DOHH2 (cell line): ENCODE measurements at regions not wholly inside any gene's neighbourhood (a gene's known extent, or its start where the extent isn't known, plus 50 kb on each side); places are given as distances from the start of the nearest gene placed in this dataset.

ENCODE experiments used
- H3F3A ChIP-seq: fragments of 200-600 bp; sonication (generic), shearing (Covaris generic); 2 replicates; pipeline ENCODE4 v1.6.0; 2016; ENCODE audit warnings: antibody characterized with exemption, mild to moderate bottlenecking; ENCODE audit not compliant: control insufficient read depth, insufficient read depth
- H3K27ac ChIP-seq: fragments of 200-600 bp; sonication (generic); 2 replicates; pipeline ENCODE4 v1.5.1; 2014; ENCODE audit warnings: low read depth, mild to moderate bottlenecking, low read length, moderate library complexity
- H3K27me3 ChIP-seq: fragments of 200-600 bp; sonication (generic); 2 replicates; pipeline ENCODE4 v1.6.1; 2014; ENCODE audit warnings: mild to moderate bottlenecking, low read length, mixed read lengths; ENCODE audit not compliant: control insufficient read depth
- H3K36me3 ChIP-seq: fragments of 200-600 bp; sonication (generic); 2 replicates; pipeline ENCODE4 v1.6.1; 2014; ENCODE audit warnings: mild to moderate bottlenecking, low read length, moderate library complexity, mixed read lengths; ENCODE audit not compliant: control insufficient read depth
- H3K4me1 ChIP-seq: fragments of 200-600 bp; sonication (generic); 2 replicates; pipeline ENCODE4 v1.6.1; 2014; ENCODE audit warnings: mild to moderate bottlenecking, low read length, mixed read lengths; ENCODE audit not compliant: control insufficient read depth
- H3K4me2 ChIP-seq: fragments of 200-600 bp; sonication (generic); 2 replicates; pipeline ENCODE4 v1.6.0; 2014; ENCODE audit warnings: mild to moderate bottlenecking, low read length, moderate library complexity
- H3K4me3 ChIP-seq: fragments of 200-600 bp; sonication (generic); 2 replicates; pipeline ENCODE4 v1.5.1; 2014; ENCODE audit warnings: mild to moderate bottlenecking, low read length, mixed read lengths
- H3K79me2 ChIP-seq: fragments of 200-600 bp; sonication (generic); 2 replicates; pipeline ENCODE4 v1.6.1; 2014; ENCODE audit warnings: mild to moderate bottlenecking, low read length, mixed read lengths; ENCODE audit not compliant: control insufficient read depth
- H3K9me2 ChIP-seq: fragments of 200-600 bp; sonication (generic); replicated peaks from 2 replicates; pipeline ENCODE4 v1.6.1; 2014; ENCODE audit warnings: mild to moderate bottlenecking, low read length, mixed read lengths; ENCODE audit not compliant: control insufficient read depth
- H3K9me3 ChIP-seq: fragments of 200-600 bp; sonication (generic); 2 replicates; pipeline ENCODE4 v1.6.1; 2014; ENCODE audit warnings: antibody characterized with exemption, low read length, mixed read lengths; ENCODE audit not compliant: control insufficient read depth, insufficient read depth
- H4K20me1 ChIP-seq: fragments of 200-600 bp; sonication (generic); 2 replicates; pipeline ENCODE4 v1.6.0; 2014; ENCODE audit warnings: low read depth, mild to moderate bottlenecking, antibody characterized with exemption, low read length, moderate library complexity; ENCODE audit not compliant: control insufficient read depth, insufficient read depth
- CTCF ChIP-seq: fragments of 200-600 bp; sonication (generic); IDR thresholded peaks from one replicate; pipeline ENCODE4 v1.5.1; 2014; ENCODE audit warnings: antibody characterized with exemption, mild to moderate bottlenecking, low read depth, low read length; ENCODE audit not compliant: poor library complexity, severe bottlenecking
- EZH2phosphoT487 ChIP-seq: fragments of 200-600 bp; sonication (generic); IDR thresholded peaks from 2 replicates; pipeline ENCODE4 v1.6.1; 2017; ENCODE audit warnings: borderline replicate concordance, mild to moderate bottlenecking, antibody characterized with exemption, low read length, moderate library complexity, mixed read lengths

GRCh38 chr11:31966846-31967245 is 124.0 kb upstream of the RCN1 start:
- no peak overlapping the region for H3K4me3 ChIP-seq
- no peaks in the 10 kb centered on the region for H4K20me1 ChIP-seq
- no peak for TF ChIP-seq EZH2phosphoT487
- TF ChIP-seq CTCF = no peak
- no peaks in the 10 kb centered on the region for H3K9me2 ChIP-seq
- H3F3A ChIP-seq = no peaks in the 10 kb centered on the region
- H3K79me2 ChIP-seq = no peaks in the 10 kb centered on the region
- H3K27me3 ChIP-seq = no peaks in the 10 kb centered on the region
- no peaks in the 10 kb centered on the region for H3K9me3 ChIP-seq
- no peaks in the 10 kb centered on the region for H3K4me1 ChIP-seq
- H3K36me3 ChIP-seq = no peaks in the 10 kb centered on the region
- H3K27ac ChIP-seq = no peak overlapping the region
- H3K4me2 ChIP-seq = no peak overlapping the region

GRCh38 chr11:31964181-31964580 is 126.7 kb upstream of the RCN1 start:
- Histone ChIP-seq H3K27me3 (no peaks in the 10 kb centered on the region), H3K27ac (no peak overlapping the region), H3F3A (no peaks in the 10 kb centered on the region), H3K9me3 (no peaks in the 10 kb centered on the region), H3K79me2 (no peaks in the 10 kb centered on the region), H3K4me2 (no peak overlapping the region), H3K4me3 (no peak overlapping the region), H3K4me1 (no peaks in the 10 kb centered on the region), H4K20me1 (no peaks in the 10 kb centered on the region), H3K36me3 (no peaks in the 10 kb centered on the region), H3K9me2 (no peaks in the 10 kb centered on the region)
- TF ChIP-seq CTCF (no peak), EZH2phosphoT487 (no peak)

- Histone ChIP-seq H3F3A (no peaks in the 10 kb centered on the region), H3K4me3 (no peak overlapping the region), H3K79me2 (no peaks in the 10 kb centered on the region), H3K4me1 (no peaks in the 10 kb centered on the region), H3K27ac (no peak overlapping the region), H3K9me2 (no peaks in the 10 kb centered on the region), H4K20me1 (no peaks in the 10 kb centered on the region), H3K27me3 (no peaks in the 10 kb centered on the region), H3K9me3 (no peaks in the 10 kb centered on the region), H3K36me3 (no peaks in the 10 kb centered on the region), H3K4me2 (no peak overlapping the region)
- TF ChIP-seq EZH2phosphoT487 (no peak), CTCF (no peak)
These were observed 130.7 kb upstream of the RCN1 start for GRCh38 chr11:31960126-31960525.

GRCh38 chr11:31959716-31960115 is 131.2 kb upstream of the RCN1 start:
- Histone ChIP-seq H3K79me2 (no peaks in the 10 kb centered on the region), H3K4me1 (no peaks in the 10 kb centered on the region), H3K27ac (no peak overlapping the region), H3K9me3 (no peaks in the 10 kb centered on the region), H3K4me3 (no peak overlapping the region), H3K9me2 (no peaks in the 10 kb centered on the region), H3K27me3 (no peaks in the 10 kb centered on the region), H3K4me2 (no peak overlapping the region), H4K20me1 (no peaks in the 10 kb centered on the region), H3F3A (no peaks in the 10 kb centered on the region), H3K36me3 (no peaks in the 10 kb centered on the region)
- TF ChIP-seq CTCF (no peak), EZH2phosphoT487 (no peak)
